ENCODE measurements at regions not wholly inside any gene's neighbourhood (a gene's known extent, or its start where the extent isn't known, plus 50 kb on each side); places are given as distances from the start of the nearest gene placed in this dataset.
"Not testable (repeated sequence)": the region's sequence is repeated elsewhere in the genome, so short reads cannot be mapped to it uniquely, and the experiment has no call there.

- H4K20me1 ChIP-seq (ENCODE audit: insufficient read depth, low read length) = no peaks in the 10 kb centered on the region
- no peak overlapping the region for H3K4me2 ChIP-seq (ENCODE audit: low read depth, low read length)
- no peak for TF ChIP-seq EZH2 (optimal IDR thresholded peaks at IDR 0.05; ENCODE audit: low read depth, low read length)
- H3K27ac ChIP-seq (ENCODE audit: low read length) = no peak overlapping the region
- no peaks in the 10 kb centered on the region for H3F3A ChIP-seq (ENCODE audit: insufficient read depth, low read length)
- no peak overlapping the region for H2AFZ ChIP-seq (ENCODE audit: low read length)
- no peaks in the 10 kb centered on the region for H3K9me2 ChIP-seq (replicated peaks; ENCODE audit: insufficient read depth, low read length)
- no peak overlapping the region for H3K9ac ChIP-seq (ENCODE audit: low read length)
- no peak for DNase-seq
- no peaks in the 10 kb centered on the region for H3K9me3 ChIP-seq (replicated peaks; ENCODE audit: insufficient read depth, low read length)
- no peaks in the 10 kb centered on the region for H3K79me2 ChIP-seq (ENCODE audit: low read length)
- no peak overlapping the region for H3K4me3 ChIP-seq (ENCODE audit: low read length)
- no peaks in the 10 kb centered on the region for H3K4me1 ChIP-seq (ENCODE audit: low read length)
- no peaks in the 10 kb centered on the region for H3K36me3 ChIP-seq (replicated peaks; ENCODE audit: insufficient read depth, low read length)
- H3K27me3 ChIP-seq (replicated peaks; ENCODE audit: insufficient read depth, low read length) = no peaks in the 10 kb centered on the region
Observed at GRCh38 chr2:113351375-113352355, 72.9 kb upstream of the PAX8 start.

GRCh38 chr2:113343800-113344199, 65.1 kb upstream of the PAX8 start:
- not testable (repeated sequence) for H3F3A ChIP-seq (ENCODE audit: insufficient read depth, low read length); H3K27me3 ChIP-seq (replicated peaks; ENCODE audit: insufficient read depth, low read length); H4K20me1 ChIP-seq (ENCODE audit: insufficient read depth, low read length); H3K4me2 ChIP-seq (ENCODE audit: low read depth, low read length); H3K9me3 ChIP-seq (replicated peaks; ENCODE audit: insufficient read depth, low read length); H3K36me3 ChIP-seq (replicated peaks; ENCODE audit: insufficient read depth, low read length); H2AFZ ChIP-seq (ENCODE audit: low read length); H3K27ac ChIP-seq (ENCODE audit: low read length); H3K9me2 ChIP-seq (replicated peaks; ENCODE audit: insufficient read depth, low read length); H3K4me3 ChIP-seq (ENCODE audit: low read length); H3K4me1 ChIP-seq (ENCODE audit: low read length); H3K9ac ChIP-seq (ENCODE audit: low read length); H3K79me2 ChIP-seq (ENCODE audit: low read length); DNase-seq

DNA sequence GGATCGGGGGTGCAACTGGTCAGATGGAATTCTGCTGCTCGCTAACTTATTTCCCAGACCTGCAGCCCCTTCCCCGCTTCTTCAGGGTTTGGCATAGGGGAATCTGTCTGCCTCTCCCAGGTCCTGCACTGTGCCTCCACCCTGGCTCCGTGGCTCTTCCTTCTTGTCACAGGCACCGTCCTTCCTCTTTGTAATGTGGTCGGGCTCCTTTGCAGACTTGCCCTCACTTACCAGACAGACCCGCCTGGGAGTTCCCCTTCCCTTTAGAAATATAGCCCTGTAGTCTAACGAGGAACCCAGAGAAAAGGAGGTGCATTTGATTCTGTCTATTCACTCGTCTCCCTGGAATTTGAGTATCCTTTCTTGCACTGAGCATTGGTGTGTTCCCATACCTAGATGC, 63.9 kb upstream of the PAX8 start:
- H3K4me2 ChIP-seq (ENCODE audit: low read depth, low read length) = no peak overlapping the region
- H4K20me1 ChIP-seq (ENCODE audit: insufficient read depth, low read length) = no peaks in the 10 kb centered on the region
- no peak for TF ChIP-seq EZH2 (optimal IDR thresholded peaks at IDR 0.05; ENCODE audit: low read depth, low read length)
- TF ChIP-seq, protein P1, sequence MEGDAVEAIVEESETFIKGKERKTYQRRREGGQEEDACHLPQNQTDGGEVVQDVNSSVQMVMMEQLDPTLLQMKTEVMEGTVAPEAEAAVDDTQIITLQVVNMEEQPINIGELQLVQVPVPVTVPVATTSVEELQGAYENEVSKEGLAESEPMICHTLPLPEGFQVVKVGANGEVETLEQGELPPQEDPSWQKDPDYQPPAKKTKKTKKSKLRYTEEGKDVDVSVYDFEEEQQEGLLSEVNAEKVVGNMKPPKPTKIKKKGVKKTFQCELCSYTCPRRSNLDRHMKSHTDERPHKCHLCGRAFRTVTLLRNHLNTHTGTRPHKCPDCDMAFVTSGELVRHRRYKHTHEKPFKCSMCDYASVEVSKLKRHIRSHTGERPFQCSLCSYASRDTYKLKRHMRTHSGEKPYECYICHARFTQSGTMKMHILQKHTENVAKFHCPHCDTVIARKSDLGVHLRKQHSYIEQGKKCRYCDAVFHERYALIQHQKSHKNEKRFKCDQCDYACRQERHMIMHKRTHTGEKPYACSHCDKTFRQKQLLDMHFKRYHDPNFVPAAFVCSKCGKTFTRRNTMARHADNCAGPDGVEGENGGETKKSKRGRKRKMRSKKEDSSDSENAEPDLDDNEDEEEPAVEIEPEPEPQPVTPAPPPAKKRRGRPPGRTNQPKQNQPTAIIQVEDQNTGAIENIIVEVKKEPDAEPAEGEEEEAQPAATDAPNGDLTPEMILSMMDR (IDR thresholded peaks at IDR 0.05; ENCODE audit: low read length) = no peak
- TF ChIP-seq EZH2phosphoT487 (IDR thresholded peaks at IDR 0.05; ENCODE audit: low read length) = no peak

GRCh38 chr2:113341870-113342253, 63.1 kb upstream of the PAX8 start:
- H4K20me1 ChIP-seq (ENCODE audit: insufficient read depth, low read length); H3K9me3 ChIP-seq (replicated peaks; ENCODE audit: insufficient read depth, low read length); DNase-seq; H3K9ac ChIP-seq (ENCODE audit: low read length); H3F3A ChIP-seq (ENCODE audit: insufficient read depth, low read length); H3K9me2 ChIP-seq (replicated peaks; ENCODE audit: insufficient read depth, low read length); H3K4me1 ChIP-seq (ENCODE audit: low read length); H3K4me2 ChIP-seq (ENCODE audit: low read depth, low read length); H3K36me3 ChIP-seq (replicated peaks; ENCODE audit: insufficient read depth, low read length); H2AFZ ChIP-seq (ENCODE audit: low read length); H3K79me2 ChIP-seq (ENCODE audit: low read length); H3K27me3 ChIP-seq (replicated peaks; ENCODE audit: insufficient read depth, low read length); H3K27ac ChIP-seq (ENCODE audit: low read length); H3K4me3 ChIP-seq (ENCODE audit: low read length): not testable (repeated sequence)

More for the DNA sequence above, 63.9 kb upstream of the PAX8 start:
- no peaks in the 10 kb centered on the region for H3K36me3 ChIP-seq (replicated peaks; ENCODE audit: insufficient read depth, low read length)
- no peaks in the 10 kb centered on the region for H3F3A ChIP-seq (ENCODE audit: insufficient read depth, low read length)
- no peak overlapping the region for H3K9ac ChIP-seq (ENCODE audit: low read length)
- H3K27me3 ChIP-seq (replicated peaks; ENCODE audit: insufficient read depth, low read length) = no peaks in the 10 kb centered on the region
- H3K9me3 ChIP-seq (replicated peaks; ENCODE audit: insufficient read depth, low read length) = no peaks in the 10 kb centered on the region
- H3K9me2 ChIP-seq (replicated peaks; ENCODE audit: insufficient read depth, low read length) = no peaks in the 10 kb centered on the region
- no peaks in the 10 kb centered on the region for H3K4me1 ChIP-seq (ENCODE audit: low read length)
- H3K27ac ChIP-seq (ENCODE audit: low read length) = no peak overlapping the region
- DNase-seq = no peak
- H3K4me3 ChIP-seq (ENCODE audit: low read length) = no peak overlapping the region
- no peak overlapping the region for H2AFZ ChIP-seq (ENCODE audit: low read length)
- no peaks in the 10 kb centered on the region for H3K79me2 ChIP-seq (ENCODE audit: low read length)

All from MM.1S (cell line).